Choroid plexus epithelial cell (primary cell): ENCODE measurements at regions not wholly inside any gene's neighbourhood (a gene's known extent, or its start where the extent isn't known, plus 50 kb on each side); places are given as distances from the start of the nearest gene placed in this dataset.
A peak's percentile ranks its signal among the peaks of the same experiment; 100 is the strongest.
"Not testable (repeated sequence)": the region's sequence is repeated elsewhere in the genome, so short reads cannot be mapped to it uniquely, and the experiment has no call there.

ENCODE experiments used
- DNase-seq: peaks from one replicate; pipeline ENCODE4 v3.0.0-alpha.2; 2010; ENCODE audit warnings: low read depth
- H3K4me3 ChIP-seq: 2 replicates; pipeline ENCODE4 v1.5.1; 2011; ENCODE audit warnings: low read depth, mild to moderate bottlenecking, control low read depth, low read length, moderate library complexity
- TF ChIP-seq, protein P1 (sequence below): conservative IDR thresholded peaks from 2 replicates; pipeline ENCODE4 v1.5.1; 2011; ENCODE audit warnings: low read depth, mild to moderate bottlenecking, control low read depth, inconsistent platforms, low read length, moderate library complexity

DNA sequence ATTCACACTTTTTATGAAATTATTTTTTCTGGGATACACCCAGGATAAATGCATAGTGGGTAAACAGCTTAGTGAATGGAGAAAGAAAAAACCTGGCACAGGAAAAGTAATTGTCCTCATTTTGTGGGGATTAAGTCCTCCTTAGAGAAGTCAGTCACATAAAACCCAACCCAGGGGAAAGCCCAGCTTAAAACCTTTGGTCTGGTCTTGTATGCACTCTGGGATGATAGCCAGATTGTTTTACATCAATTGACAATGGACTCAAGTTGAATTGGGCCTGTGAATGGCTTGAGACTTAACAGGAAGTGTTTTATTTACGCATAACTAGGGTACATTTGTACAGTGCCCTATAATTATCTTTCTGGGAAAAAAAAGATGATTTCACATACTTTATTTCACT, 561.3 kb upstream of the GRIA3 start:
- no peak overlapping the region for H3K4me3 ChIP-seq
- DNase-seq = no peak
- TF ChIP-seq, protein P1, sequence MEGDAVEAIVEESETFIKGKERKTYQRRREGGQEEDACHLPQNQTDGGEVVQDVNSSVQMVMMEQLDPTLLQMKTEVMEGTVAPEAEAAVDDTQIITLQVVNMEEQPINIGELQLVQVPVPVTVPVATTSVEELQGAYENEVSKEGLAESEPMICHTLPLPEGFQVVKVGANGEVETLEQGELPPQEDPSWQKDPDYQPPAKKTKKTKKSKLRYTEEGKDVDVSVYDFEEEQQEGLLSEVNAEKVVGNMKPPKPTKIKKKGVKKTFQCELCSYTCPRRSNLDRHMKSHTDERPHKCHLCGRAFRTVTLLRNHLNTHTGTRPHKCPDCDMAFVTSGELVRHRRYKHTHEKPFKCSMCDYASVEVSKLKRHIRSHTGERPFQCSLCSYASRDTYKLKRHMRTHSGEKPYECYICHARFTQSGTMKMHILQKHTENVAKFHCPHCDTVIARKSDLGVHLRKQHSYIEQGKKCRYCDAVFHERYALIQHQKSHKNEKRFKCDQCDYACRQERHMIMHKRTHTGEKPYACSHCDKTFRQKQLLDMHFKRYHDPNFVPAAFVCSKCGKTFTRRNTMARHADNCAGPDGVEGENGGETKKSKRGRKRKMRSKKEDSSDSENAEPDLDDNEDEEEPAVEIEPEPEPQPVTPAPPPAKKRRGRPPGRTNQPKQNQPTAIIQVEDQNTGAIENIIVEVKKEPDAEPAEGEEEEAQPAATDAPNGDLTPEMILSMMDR = no peak

DNA sequence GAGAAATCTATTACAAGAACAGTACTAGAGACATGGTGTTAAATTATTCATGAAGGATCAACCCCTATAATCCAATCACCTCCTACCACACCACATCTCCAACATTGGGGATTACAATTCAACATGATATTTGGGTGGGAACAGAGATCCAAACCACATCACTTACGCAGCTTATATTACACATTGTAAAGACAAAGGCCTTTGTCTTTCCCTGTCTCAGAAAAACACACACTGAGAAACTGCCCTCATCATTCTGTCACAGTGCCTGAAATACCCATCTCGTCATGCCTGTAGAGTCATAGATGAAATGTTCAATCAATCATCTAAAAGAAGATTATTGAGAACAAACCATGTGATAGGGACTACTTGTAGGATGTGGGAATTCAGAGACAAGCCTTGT, 558.8 kb upstream of the GRIA3 start:
- H3K4me3 ChIP-seq = no peak overlapping the region
- TF ChIP-seq, protein P1 = no peak
- no peak for DNase-seq

DNA sequence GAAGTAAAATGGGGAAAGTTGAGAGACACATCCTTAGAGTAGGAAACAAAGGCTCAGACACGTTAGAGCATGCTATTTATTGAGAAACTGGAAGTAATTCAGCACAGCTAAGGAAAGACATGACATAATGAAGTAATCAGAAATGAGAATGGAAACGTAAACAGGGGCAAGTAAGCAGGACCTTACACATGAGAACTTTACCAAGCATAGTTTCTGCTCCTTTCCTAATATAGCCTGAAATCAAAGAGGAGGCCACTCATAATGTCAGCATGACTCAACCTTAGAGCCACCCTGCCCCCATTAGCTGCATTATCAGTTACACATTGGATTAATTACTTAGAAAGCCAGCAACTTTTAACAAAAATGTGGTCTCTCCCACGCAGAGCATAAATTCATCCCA, 558.3 kb upstream of the GRIA3 start:
- TF ChIP-seq, protein P1 = no peak
- H3K4me3 ChIP-seq = no peak overlapping the region
- peak; percentile 35 for DNase-seq

DNA sequence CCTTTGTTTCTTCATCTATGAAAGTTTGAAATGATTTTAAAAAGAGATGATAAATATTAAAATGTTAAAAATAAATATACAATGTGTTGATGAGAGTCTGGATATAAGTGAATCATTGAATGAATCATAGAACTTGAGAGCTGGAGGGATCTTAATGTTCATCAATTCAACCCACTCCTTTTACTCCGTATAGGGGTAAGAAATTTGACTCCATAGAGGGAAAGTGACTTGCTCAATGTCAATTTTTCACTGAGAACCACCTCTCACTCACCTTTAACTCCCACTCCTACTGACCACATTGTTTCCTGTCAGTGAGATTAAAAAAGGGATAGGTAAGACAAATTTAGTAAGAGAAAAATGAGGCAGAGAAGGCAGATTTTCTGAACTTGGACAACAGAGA, 557.2 kb upstream of the GRIA3 start:
- H3K4me3 ChIP-seq = no peak overlapping the region
- no peak for DNase-seq
- TF ChIP-seq, protein P1 = no peak

DNA sequence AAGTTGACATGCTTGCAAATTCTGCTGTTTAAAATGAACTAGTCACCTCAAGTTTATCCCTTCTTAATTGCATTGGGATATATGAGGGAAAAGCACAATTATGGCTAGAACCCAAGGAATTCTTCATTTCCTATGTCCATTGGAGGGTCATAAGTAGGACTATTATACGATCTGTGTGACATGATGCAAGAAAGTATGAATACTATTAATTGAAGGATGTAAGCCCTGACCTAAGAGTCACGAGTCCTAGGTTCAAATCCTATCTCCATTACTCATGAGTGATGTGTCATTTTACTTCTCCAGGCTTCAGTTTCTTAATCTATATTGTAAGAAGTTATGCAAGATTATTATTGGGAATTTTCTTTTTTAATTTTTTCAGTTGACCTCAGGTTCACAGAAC, 542.9 kb upstream of the GRIA3 start:
- H3K4me3 ChIP-seq = no peak overlapping the region
- TF ChIP-seq, protein P1 = no peak
- DNase-seq = no peak

DNA sequence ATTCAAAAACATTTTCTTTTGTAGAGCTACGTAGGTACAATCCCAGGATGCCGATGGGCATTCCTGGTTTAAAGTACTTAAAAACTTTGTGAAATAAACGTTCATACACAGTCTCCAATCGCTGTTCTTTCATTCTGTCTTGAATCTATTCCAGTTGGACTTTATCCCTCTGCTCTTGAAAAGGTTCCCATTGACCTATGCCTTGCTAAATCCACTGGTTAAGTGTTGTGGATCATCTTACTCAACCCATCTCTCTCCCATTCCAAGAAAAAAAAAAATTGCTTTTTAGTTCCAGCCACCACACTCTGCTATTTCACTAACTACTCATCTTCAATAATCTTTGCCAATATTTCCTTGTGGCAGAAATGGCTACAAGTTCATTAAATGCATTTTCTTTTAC, 542.3 kb upstream of the GRIA3 start:
- H3K4me3 ChIP-seq = no peak overlapping the region
- no peak for DNase-seq
- TF ChIP-seq, protein P1 = no peak

DNA sequence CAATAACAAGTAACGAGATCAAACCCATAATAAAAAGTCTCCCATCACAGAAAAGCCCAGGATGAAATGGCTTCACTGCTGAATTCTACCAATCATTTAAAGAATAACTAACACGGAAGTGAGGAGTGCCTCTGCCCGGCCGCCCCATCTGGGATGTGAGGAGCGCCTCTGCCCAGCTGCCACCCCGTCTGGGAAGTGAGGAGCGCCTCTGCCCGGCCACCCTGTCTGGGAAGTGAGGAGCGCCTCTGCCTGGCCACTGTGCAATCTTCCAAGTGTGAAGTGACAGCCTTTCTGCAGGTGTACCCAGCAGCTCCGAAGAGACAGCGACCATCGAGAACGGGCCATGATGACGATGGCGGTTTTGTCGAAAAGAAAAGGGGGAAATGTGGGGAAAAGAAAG, 528.8 kb upstream of the GRIA3 start:
- H3K4me3 ChIP-seq, DNase-seq: not testable (repeated sequence)

DNA sequence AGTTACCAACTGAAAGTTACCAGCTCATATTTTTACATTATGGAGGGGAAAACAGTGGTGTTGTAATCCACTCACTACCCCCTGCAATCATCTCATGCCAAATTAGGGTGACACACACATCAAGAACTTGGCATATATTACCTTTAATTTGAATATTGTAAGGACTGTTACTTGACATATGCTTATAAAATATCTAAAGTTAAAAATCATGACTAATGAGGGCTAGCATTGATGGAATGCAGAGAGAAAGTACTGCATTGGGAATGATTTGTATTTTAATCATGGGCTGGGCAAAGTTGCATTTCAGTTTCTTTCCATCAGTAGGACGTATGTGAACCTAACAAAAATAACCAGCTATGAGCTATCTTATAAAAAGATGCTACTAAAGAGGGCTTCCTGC, 517.5 kb upstream of the GRIA3 start:
- H3K4me3 ChIP-seq = no peak overlapping the region
- no peak for DNase-seq
- TF ChIP-seq, protein P1 = no peak
